Tibial nerve (tissue), 4 donors: ENCODE measurements at regions not wholly inside any gene's neighbourhood (a gene's known extent, or its start where the extent isn't known, plus 50 kb on each side); places are given as distances from the start of the nearest gene placed in this dataset.

Experiments
- CTCF ChIP-seq, 5 experiments: fragments of 200-600 bp in 3 of 5; fragments of 450-650 bp in 2 of 5; sonication (generic) in 3 of 5; IDR thresholded peaks; one replicate each; pipeline ENCODE4 v1.5.1; 2016 to 2019; ENCODE audit warnings: antibody characterized with exemption in 5 of 5, mild to moderate bottlenecking in 3 of 5, moderate library complexity in 2 of 5
- EP300 ChIP-seq, 2 donors: sonication (generic); formaldehyde crosslinking; IDR thresholded peaks; one replicate each; pipeline ENCODE4 v1.6.1; 2017; ENCODE audit warnings: antibody characterized with exemption in 2 of 2, mild to moderate bottlenecking in 1 of 2

- TF ChIP-seq CTCF (IDR thresholded peaks at IDR 0.05): no peak
- TF ChIP-seq EP300 (IDR thresholded peaks at IDR 0.05): no peak
These were observed 294.8 kb downstream of the HS3ST3B1 start for GRCh38 chr17:14595656-14596055.
